ENCODE measurements at regions not wholly inside any gene's neighbourhood (a gene's known extent, or its start where the extent isn't known, plus 50 kb on each side); places are given as distances from the start of the nearest gene placed in this dataset.
"Not testable (repeated sequence)": the region's sequence is repeated elsewhere in the genome, so short reads cannot be mapped to it uniquely, and the experiment has no call there.

DNA sequence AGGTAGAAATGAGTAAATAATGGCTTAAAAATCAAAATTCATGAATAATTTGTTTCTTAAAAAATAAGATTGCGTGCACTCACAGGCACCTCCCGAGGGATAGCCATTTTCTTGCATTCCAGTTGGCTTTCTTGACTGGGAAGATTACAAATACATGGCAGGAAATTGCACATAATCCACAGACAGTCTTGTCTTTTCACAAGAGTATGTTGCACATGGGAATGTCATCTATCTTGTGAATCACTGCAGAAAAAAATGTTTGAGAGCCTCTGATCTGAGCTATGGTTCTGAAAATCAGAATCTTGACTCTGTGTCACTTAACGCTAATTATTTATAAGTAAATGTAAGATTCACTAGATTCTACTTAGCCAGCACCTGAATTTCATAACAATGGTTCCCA lies 74.1 kb upstream of the PRKG1 start:
- DNase-seq = no peak

DNA sequence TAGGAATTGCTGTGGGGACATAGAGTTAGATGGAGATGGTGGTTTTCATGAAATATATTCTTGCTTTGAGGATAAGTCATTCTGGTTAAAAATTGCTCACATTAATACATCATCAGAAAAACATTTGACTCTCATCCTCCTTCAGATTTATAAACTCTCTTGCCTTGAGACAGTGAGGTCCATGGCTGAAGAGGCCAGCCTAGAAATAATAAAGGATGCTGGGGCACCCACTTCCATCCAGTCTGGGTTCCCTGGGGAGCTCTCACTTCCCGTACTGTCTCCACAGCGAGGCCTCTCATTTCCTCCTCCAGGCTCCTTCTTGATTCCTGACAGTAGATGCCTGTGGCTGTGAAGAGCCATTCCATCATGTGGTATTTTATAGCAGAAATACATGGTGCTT lies 73.3 kb upstream of the PRKG1 start:
- DNase-seq = no peak

GRCh38 chr10:51001587-51001986 lies 72.7 kb upstream of the PRKG1 start:
- DNase-seq = no peak

GRCh38 chr10:51002469-51002868 lies 71.8 kb upstream of the PRKG1 start:
- DNase-seq = no peak

DNA sequence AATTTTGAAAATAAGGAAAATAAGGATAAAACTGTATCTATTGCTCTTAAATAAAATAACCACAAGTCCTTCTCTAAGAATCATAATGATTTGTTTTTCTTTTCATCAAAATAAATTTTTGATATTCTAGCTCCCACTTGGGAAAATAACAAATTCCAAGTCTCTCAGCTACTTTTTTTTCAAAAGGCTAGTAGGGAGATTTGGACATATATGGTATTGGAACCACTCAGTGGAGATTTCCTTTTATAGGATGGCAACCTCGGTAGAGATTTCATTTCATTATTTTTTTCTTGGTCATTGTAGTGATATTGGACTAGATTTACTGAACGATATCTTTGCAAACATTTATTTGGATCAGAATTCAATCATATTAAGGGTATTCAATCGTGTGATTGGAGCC lies 69.5 kb upstream of the PRKG1 start:
- no peak for DNase-seq

GRCh38 chr10:51005551-51005950 lies 68.7 kb upstream of the PRKG1 start:
- no peak for DNase-seq

- no peak for DNase-seq
Measured at GRCh38 chr10:51006686-51007085, 67.6 kb upstream of the PRKG1 start.

DNA sequence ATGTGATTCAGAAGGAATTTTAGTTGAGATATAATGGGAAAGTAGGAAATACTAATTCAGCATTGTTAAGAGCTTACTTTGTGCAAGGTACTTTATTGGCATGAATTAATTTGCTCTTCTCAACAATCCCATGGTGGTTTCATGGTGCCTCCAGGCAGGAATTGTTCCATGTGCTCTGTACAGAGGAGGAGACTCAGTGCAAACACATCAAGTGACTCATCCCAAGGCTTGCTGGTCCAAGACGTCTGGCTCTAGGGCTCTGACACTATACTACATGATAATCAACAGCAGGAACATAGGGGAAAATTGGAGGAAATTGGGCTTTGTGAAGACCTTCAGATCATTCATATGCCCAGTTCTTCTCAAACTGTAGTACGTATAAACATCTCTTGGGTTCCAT lies 66.5 kb upstream of the PRKG1 start:
- DNase-seq = no peak

DNA sequence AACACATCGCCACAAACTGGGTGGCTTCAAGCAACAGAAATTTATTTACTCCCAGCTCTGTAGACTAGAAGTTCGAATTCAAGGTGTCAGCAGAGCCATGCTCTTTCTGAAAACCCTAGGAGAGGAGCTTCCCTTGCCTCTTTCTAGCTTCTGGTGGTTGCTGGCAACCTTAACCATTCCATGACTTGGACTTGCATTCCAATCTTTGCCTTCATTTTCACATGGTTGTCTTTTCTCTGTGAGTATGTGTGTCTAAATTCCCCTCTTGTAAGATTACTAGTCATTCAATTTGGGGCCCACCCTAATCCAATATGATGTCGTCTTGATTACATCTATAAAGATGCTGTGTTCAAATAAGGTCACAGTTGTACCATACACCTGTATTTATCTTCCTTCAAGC lies 65.9 kb upstream of the PRKG1 start:
- DNase-seq = no peak

DNA sequence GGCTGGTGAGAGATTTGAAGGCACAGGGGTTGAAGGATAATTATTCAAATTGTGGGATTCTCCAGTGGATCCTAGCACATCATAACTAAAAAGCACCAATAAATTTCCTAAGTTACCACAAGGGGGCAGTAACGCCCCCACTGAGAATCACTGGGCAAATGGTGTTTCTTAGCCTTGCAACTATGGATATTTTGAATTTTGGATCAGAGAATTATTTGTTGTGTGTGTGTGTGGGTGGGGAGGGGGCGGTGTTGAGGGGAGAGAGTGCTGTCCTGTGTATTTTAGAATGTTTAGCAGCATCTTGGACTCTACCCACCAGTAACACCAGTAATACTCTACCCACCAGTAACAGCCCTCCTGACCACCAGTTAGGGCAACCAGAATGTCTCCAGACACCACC lies 63.3 kb upstream of the PRKG1 start:
- no peak for DNase-seq

DNA sequence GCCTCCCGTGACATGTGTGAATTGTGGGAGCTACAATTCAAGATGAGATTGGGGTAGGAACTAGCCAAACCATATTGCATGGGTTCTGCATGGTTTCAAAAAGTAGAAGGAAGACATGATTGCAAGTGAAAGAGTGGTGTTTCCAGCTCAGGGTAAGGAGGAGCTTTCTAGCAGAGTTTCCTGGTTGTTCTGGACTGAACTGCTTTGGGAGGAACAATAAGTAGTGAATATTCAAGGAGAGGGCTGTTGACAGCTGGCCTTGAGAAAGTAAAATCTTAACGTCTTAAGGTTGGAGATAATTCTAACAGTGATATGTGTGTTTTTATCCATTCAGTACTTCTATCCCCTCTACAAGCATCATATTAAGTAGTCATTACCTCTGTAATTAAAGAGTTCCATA lies 62.2 kb upstream of the PRKG1 start:
- DNase-seq = no peak

DNA sequence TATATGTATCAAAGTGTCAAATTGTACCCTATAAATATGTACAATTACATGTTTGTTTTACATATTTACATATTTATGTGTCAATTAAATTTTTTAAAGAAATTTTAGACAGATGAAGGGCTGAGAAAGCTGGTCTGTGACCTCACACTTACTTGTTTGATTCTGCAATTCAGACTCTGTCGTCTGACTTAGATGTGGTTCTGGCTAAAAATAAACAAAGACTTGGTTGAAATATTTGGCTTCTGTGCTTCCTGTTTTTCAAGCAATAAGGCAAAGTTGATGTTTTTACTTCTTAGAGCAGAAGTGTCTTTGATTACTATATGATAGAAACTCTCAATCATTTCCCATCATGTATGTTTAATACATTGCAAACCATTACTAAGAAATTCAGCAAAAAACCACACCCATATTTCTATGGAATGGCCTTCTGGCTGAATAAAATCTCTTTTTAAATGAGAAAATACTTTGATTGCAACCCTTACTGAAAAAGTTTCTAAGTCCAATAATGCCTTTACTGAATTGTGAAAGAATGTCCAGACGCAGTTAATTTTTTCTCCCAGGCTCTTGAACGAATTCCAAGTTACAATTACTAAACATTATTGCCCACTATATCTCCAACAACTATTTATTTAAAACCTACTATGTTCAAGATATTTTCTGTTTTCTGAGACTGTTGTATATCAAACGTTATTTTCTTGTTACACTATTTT lies 59.5 kb upstream of the PRKG1 start:
- no peak for DNase-seq

GRCh38 chr10:51015390-51015754 lies 58.9 kb upstream of the PRKG1 start:
- not testable (repeated sequence) for DNase-seq

GRCh38 chr10:51020200-51020599 lies 54.1 kb upstream of the PRKG1 start:
- DNase-seq = no peak

- DNase-seq = no peak
Measured at GRCh38 chr10:51022933-51023585, 51.2 kb upstream of the PRKG1 start.

- DNase-seq = no peak
Measured at GRCh38 chr10:51023636-51024035, 50.7 kb upstream of the PRKG1 start.

Measured in 8988T (cell line).